ENCODE measurements at regions not wholly inside any gene's neighbourhood (a gene's known extent, or its start where the extent isn't known, plus 50 kb on each side); places are given as distances from the start of the nearest gene placed in this dataset.

GRCh38 chr7:25611196-25611595 lies 382.9 kb upstream of the NPVF start:
- TF ChIP-seq CTCF (IDR thresholded peaks at IDR 0.05; ENCODE audit: low read depth, low read length), result no peak
- H3K4me3 ChIP-seq (replicated peaks in 1 of 2; ENCODE audit: low read depth in 2 of 2, low read length in 2 of 2), result no peak overlapping the region
- no peak for DNase-seq (ENCODE audit: low read depth in 2 of 2)

GRCh38 chr7:25613912-25614311 lies 385.6 kb upstream of the NPVF start:
- no peak overlapping the region for H3K4me3 ChIP-seq (replicated peaks in 1 of 2; ENCODE audit: low read depth in 2 of 2, low read length in 2 of 2)
- no peak for DNase-seq (ENCODE audit: low read depth in 2 of 2)
- TF ChIP-seq CTCF (IDR thresholded peaks at IDR 0.05; ENCODE audit: low read depth, low read length), result no peak

DNA sequence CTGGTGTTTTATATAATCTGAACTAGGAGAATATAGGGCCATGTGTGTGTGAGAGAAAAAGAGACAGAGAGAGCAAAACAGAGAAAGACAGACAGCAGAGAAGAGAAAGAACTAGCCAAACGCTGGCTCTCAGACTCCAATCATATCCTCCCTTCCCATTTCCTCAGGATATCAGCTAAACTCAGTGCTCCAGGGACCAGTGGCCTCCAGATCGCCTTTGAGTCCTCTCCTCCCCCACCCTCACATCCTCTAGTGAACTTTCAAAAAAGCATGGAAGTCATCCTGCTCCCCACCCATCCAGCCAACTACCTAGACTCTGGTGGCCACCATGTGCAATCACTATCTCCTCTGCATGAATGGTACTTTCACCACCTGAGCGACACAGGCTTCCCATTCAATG lies 386.1 kb upstream of the NPVF start:
- DNase-seq (ENCODE audit: low read depth in 2 of 2), result no peak
- no peak for TF ChIP-seq CTCF (IDR thresholded peaks at IDR 0.05; ENCODE audit: low read depth, low read length)
- H3K4me3 ChIP-seq (replicated peaks in 1 of 2; ENCODE audit: low read depth in 2 of 2, low read length in 2 of 2), result no peak overlapping the region

DNA sequence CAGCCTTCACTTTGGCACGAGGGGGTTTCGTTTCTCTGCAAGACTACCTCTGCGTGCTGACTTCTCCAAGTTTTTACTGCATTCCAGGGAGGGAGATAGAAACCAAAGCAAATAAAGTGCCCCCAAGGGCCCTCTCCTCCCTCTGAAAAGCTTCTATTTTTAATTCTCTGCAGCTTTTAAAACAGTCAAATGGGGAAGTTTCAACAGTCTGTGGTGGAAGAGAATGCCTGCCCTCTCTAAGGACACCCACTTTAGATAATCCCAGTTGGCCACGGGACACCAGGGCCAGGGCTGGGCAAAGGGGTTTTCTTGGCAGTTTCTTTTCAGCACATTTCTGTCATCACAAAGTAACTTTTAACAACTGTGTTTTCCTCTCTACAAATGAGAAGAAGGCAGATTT lies 386.7 kb upstream of the NPVF start:
- no peak for DNase-seq (ENCODE audit: low read depth in 2 of 2)
- no peak for TF ChIP-seq CTCF (IDR thresholded peaks at IDR 0.05; ENCODE audit: low read depth, low read length)
- no peak overlapping the region for H3K4me3 ChIP-seq (replicated peaks in 1 of 2; ENCODE audit: low read depth in 2 of 2, low read length in 2 of 2)

GRCh38 chr7:25615593-25615992 lies 387.3 kb upstream of the NPVF start:
- no peak for DNase-seq (ENCODE audit: low read depth in 2 of 2)
- H3K4me3 ChIP-seq (replicated peaks in 1 of 2; ENCODE audit: low read depth in 2 of 2, low read length in 2 of 2), result no peak overlapping the region
- TF ChIP-seq CTCF (IDR thresholded peaks at IDR 0.05; ENCODE audit: low read depth, low read length), result no peak

GRCh38 chr7:25617214-25617613 lies 388.9 kb upstream of the NPVF start:
- no peak for DNase-seq (ENCODE audit: low read depth in 2 of 2)
- TF ChIP-seq CTCF (IDR thresholded peaks at IDR 0.05; ENCODE audit: low read depth, low read length), result no peak
- no peak overlapping the region for H3K4me3 ChIP-seq (replicated peaks in 1 of 2; ENCODE audit: low read depth in 2 of 2, low read length in 2 of 2)

- TF ChIP-seq CTCF (IDR thresholded peaks at IDR 0.05; ENCODE audit: low read depth, low read length), result no peak
- no peak overlapping the region for H3K4me3 ChIP-seq (replicated peaks in 1 of 2; ENCODE audit: low read depth in 2 of 2, low read length in 2 of 2)
- DNase-seq (ENCODE audit: low read depth in 2 of 2), result no peak
Measured at GRCh38 chr7:25617673-25618072, 389.4 kb upstream of the NPVF start.
